ENCODE measurements at regions not wholly inside any gene's neighbourhood (a gene's known extent, or its start where the extent isn't known, plus 50 kb on each side); places are given as distances from the start of the nearest gene placed in this dataset.
"Not testable (repeated sequence)": the region's sequence is repeated elsewhere in the genome, so short reads cannot be mapped to it uniquely, and the experiment has no call there.

DNA sequence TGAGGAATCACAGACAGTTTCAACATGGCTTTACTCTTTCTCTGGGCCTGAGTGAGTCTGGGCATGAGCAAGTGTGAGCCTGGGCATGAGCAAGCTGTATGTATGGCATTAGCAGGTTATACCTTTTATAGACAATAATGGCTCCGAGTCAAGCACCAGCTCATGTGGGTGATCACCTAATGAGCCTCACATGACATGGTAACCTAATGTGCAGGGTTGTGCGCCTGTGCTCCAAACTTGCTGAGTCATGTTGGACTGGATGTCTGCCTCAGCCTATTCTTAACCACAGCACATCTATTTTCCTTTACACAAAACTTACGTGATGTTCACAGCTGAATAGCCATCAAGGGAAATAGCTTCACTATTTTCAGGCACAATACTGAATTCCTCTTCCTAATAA is 236.2 kb upstream of the NRIP1 start:
- DNase-seq (ENCODE audit: low read depth): no peak
- TF ChIP-seq CTCF (IDR thresholded peaks at IDR 0.05; ENCODE audit: low read depth, low read length, missing control alignments): no peak
- H3K4me3 ChIP-seq (ENCODE audit: low read depth, low read length): no peak overlapping the region

- no peak overlapping the region for H3K4me3 ChIP-seq (ENCODE audit: low read depth, low read length)
- DNase-seq (ENCODE audit: low read depth): no peak
- TF ChIP-seq CTCF (IDR thresholded peaks at IDR 0.05; ENCODE audit: low read depth, low read length, missing control alignments): no peak
Measured at GRCh38 chr21:15301736-15302135, 236.9 kb upstream of the NRIP1 start.

DNA sequence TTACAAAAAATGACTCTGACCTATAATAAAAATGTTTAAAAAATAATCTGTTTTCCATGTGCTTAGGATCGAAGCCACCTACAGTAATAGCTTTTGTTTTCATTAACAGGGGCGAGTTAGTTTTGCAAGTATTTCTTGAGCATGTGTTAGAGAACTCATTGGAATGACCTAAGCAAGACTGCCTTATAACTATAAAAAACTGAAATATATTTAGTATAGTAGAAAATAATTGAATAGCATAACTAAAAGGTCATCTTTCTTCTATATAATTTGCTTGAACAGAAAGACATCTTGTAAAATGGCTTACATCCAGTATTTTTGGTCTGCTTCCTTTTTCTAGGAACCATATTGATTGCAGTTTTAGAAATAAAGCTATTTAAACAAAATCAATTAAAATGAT is 241.5 kb upstream of the NRIP1 start:
- TF ChIP-seq CTCF (IDR thresholded peaks at IDR 0.05; ENCODE audit: low read depth, low read length, missing control alignments): no peak
- no peak overlapping the region for H3K4me3 ChIP-seq (ENCODE audit: low read depth, low read length)
- DNase-seq (ENCODE audit: low read depth): no peak

DNA sequence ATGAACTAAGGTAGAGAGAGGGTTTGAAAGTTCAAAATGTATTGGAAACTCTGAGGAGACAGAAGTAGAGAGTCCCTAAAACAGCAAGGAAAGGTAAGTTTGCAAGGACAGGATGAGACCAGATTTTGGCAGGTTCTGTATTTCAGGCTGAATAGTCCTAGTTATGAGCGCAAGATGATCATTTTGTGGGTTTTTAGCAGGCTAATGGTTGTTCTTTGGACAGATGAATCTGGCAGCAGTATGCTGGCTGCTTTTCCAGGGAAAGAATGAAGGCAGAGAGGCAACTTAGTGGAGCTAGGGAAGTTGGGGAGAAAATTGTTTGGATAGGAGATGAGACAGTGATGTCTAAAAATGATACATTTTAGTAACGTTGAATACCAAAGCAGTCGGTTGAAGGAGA is 243.5 kb upstream of the NRIP1 start:
- no peak for TF ChIP-seq CTCF (IDR thresholded peaks at IDR 0.05; ENCODE audit: low read depth, low read length, missing control alignments)
- no peak for DNase-seq (ENCODE audit: low read depth)

DNA sequence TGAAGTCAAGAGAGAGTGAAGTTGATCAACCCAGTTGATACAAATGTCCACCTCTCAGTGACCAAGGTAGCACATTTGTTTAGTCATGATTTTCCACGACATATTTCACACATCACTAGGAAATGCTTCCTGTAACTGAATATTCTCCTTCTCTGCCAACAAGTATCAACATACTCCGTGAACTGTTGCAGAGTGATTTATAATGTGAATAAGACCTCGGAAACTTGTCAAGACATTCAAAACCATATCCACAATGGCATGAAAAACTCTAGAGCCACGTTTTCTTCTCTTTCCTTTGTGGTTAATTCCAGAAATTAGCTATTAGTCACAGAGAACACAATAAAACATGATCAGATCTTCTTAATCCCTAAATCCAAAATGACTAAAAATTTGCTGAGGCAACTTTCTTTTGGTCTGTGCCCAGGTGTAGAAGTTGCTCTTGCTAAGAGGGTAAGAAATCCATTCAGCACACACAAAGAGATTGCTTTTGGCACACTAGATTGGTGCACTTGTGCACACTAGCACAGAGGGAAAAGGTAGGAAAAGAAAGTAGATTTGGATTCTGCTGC is 244.3 kb upstream of the NRIP1 start:
- no peak overlapping the region for H3K4me3 ChIP-seq (ENCODE audit: low read depth, low read length)
- no peak for DNase-seq (ENCODE audit: low read depth)
- no peak for TF ChIP-seq CTCF (IDR thresholded peaks at IDR 0.05; ENCODE audit: low read depth, low read length, missing control alignments)

More for the DNA sequence above, 243.5 kb upstream of the NRIP1 start:
- H3K4me3 ChIP-seq (ENCODE audit: low read depth, low read length): no peak overlapping the region

- no peak for TF ChIP-seq CTCF (IDR thresholded peaks at IDR 0.05; ENCODE audit: low read depth, low read length, missing control alignments)
- H3K4me3 ChIP-seq (ENCODE audit: low read depth, low read length): no peak overlapping the region
- DNase-seq (ENCODE audit: low read depth): no peak
Measured at GRCh38 chr21:15309721-15310120, 244.9 kb upstream of the NRIP1 start.

GRCh38 chr21:15311510-15311909 is 246.7 kb upstream of the NRIP1 start:
- no peak for DNase-seq (ENCODE audit: low read depth)
- no peak for TF ChIP-seq CTCF (IDR thresholded peaks at IDR 0.05; ENCODE audit: low read depth, low read length, missing control alignments)
- H3K4me3 ChIP-seq (ENCODE audit: low read depth, low read length): no peak overlapping the region

DNA sequence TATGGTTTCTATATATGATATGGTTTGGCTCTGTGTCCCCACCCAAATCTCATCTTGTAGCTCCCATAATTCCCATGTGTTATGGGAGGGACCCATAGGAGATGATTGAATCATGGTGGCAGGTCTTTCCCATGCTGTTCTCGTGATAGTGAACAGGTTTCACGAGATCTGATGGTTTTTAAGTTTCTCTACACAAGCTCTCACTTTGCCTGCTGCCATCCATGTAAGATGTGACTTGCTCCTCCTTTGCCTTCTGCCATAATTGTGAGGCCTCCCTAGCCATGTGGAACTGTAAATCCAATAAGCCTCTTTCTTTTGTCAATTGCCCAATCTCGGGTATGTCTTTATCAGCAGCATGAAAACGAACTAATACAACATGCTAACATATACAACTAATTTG is 252.2 kb upstream of the NRIP1 start:
- DNase-seq (ENCODE audit: low read depth); H3K4me3 ChIP-seq (ENCODE audit: low read depth, low read length): not testable (repeated sequence)
